Endodermal cell (in vitro differentiated cells): ENCODE measurements at regions not wholly inside any gene's neighbourhood (a gene's known extent, or its start where the extent isn't known, plus 50 kb on each side); places are given as distances from the start of the nearest gene placed in this dataset.

Experiments used
- DNase-seq: peaks from one replicate; pipeline ENCODE4 v3.0.0-alpha.2; 2017
- H3K27ac ChIP-seq: 2 replicates; pipeline ENCODE4 v1.5.1; 2013; ENCODE audit warnings: mild to moderate bottlenecking, low read depth, low read length, moderate library complexity
- H3K27me3 ChIP-seq: 2 replicates; pipeline ENCODE4 v1.6.1; 2013; ENCODE audit warnings: mild to moderate bottlenecking, low read length, moderate library complexity; ENCODE audit not compliant: insufficient read depth, control insufficient read depth, poor library complexity, severe bottlenecking
- H3K36me3 ChIP-seq: 2 replicates; pipeline ENCODE4 v1.7.0; 2013; ENCODE audit warnings: mild to moderate bottlenecking, low read length, moderate library complexity; ENCODE audit not compliant: control insufficient read depth, insufficient read depth
- H3K4me1 ChIP-seq: one replicate; pipeline ENCODE4 v1.7.0; 2013; ENCODE audit warnings: low read length; ENCODE audit not compliant: control insufficient read depth, insufficient read depth
- H3K4me3 ChIP-seq: 2 replicates; pipeline ENCODE4 v1.5.1; 2013; ENCODE audit warnings: mild to moderate bottlenecking, low read length, moderate library complexity
- H3K9ac ChIP-seq: 2 replicates; pipeline ENCODE4 v1.6.1; 2013; ENCODE audit warnings: mild to moderate bottlenecking, low read length, moderate library complexity; ENCODE audit not compliant: poor library complexity, severe bottlenecking; ENCODE audit errors: extremely low read depth
- H3K9me3 ChIP-seq: 2 replicates; pipeline ENCODE4 v1.6.1; 2013; ENCODE audit warnings: mild to moderate bottlenecking, low read length, moderate library complexity; ENCODE audit not compliant: control insufficient read depth
- H3K27ac Mint-ChIP-seq: 2 replicates; pipeline ENCODE4 v1.8.0; 2020; ENCODE audit warnings: mixed read lengths
- H3K27me3 Mint-ChIP-seq: 2 replicates; pipeline ENCODE4 v1.8.0; 2021; ENCODE audit warnings: mild to moderate bottlenecking, mixed read lengths; ENCODE audit not compliant: insufficient read depth
- H3K36me3 Mint-ChIP-seq: 2 replicates; pipeline ENCODE4 v1.8.0; 2020; ENCODE audit warnings: low read depth, mixed read lengths
- H3K4me1 Mint-ChIP-seq: 2 replicates; pipeline ENCODE4 v1.8.0; 2020; ENCODE audit warnings: mixed read lengths
- H3K4me3 Mint-ChIP-seq: 2 replicates; pipeline ENCODE4 v1.8.0; 2020; ENCODE audit warnings: mild to moderate bottlenecking, moderate library complexity, mixed read lengths
- H3K9me3 Mint-ChIP-seq: 2 replicates; pipeline ENCODE4 v1.8.0; 2020; ENCODE audit warnings: mild to moderate bottlenecking, mixed read lengths
- CTCF ChIP-seq: fragments of 200-600 bp; sonication (generic); conservative IDR thresholded peaks from 2 replicates; pipeline ENCODE4 v1.5.0; 2021; ENCODE audit warnings: antibody characterized with exemption, mild to moderate bottlenecking
- WGBS, 2 experiments: methylation state at CpG; one replicate each; pipeline versions ENCODE4 v1.1.5 to v1.1.7; 2013; ENCODE audit warnings: missing lambda C conversion rate in 2 of 2, mixed read lengths in 1 of 2; ENCODE audit not compliant: insufficient coverage in 1 of 2, insufficient read length in 1 of 2; 5-methylcytosine and 5-hydroxymethylcytosine counted together

GRCh38 chr11:134705858-134706257 lies 293.8 kb upstream of the B3GAT1 start:
- H3K36me3 ChIP-seq, result no peaks in the 10 kb centered on the region
- Mint-ChIP-seq H3K27me3 (peaks cover 15% of the 10 kb centered on the region), H3K4me3 (no peak overlapping the region), H3K9me3 (no peaks in the 10 kb centered on the region), H3K36me3 (no peaks in the 10 kb centered on the region), H3K4me1 (peaks cover 2% of the 10 kb centered on the region), H3K27ac (no peak overlapping the region)
- WGBS, 2 experiments, result 57 to 58% methylated on average over 1 to 2 of the region's 3 CpGs
- H3K9me3 ChIP-seq, result no peaks in the 10 kb centered on the region
- no peak overlapping the region for H3K27ac ChIP-seq
- no peak for DNase-seq
- no peak overlapping the region for H3K9ac ChIP-seq
- no peak overlapping the region for H3K4me3 ChIP-seq
- no peaks in the 10 kb centered on the region for H3K27me3 ChIP-seq
- H3K4me1 ChIP-seq, result peaks cover under 1% of the 10 kb centered on the region
- no peak for TF ChIP-seq CTCF

- Mint-ChIP-seq H3K27me3 (peaks cover 16% of the 10 kb centered on the region), H3K4me1 (no peaks in the 10 kb centered on the region), H3K9me3 (no peaks in the 10 kb centered on the region), H3K36me3 (no peaks in the 10 kb centered on the region), H3K4me3 (no peak overlapping the region), H3K27ac (no peak overlapping the region)
- no peak for TF ChIP-seq CTCF
- Histone ChIP-seq H3K27ac (no peak overlapping the region), H3K36me3 (no peaks in the 10 kb centered on the region), H3K27me3 (no peaks in the 10 kb centered on the region), H3K4me3 (no peak overlapping the region), H3K9ac (no peak overlapping the region), H3K9me3 (no peaks in the 10 kb centered on the region), H3K4me1 (no peaks in the 10 kb centered on the region)
- DNase-seq, result no peak
- WGBS, 2 experiments, result 93 to 96% methylated on average over 4 of the region's 5 CpGs
Measured at GRCh38 chr11:134702827-134703226, 290.8 kb upstream of the B3GAT1 start.

- no peak overlapping the region for H3K9ac ChIP-seq
- DNase-seq, result no peak
- Mint-ChIP-seq H3K4me3 (no peak overlapping the region), H3K9me3 (no peaks in the 10 kb centered on the region), H3K27ac (no peak overlapping the region), H3K4me1 (no peaks in the 10 kb centered on the region), H3K27me3 (peaks cover 16% of the 10 kb centered on the region), H3K36me3 (no peaks in the 10 kb centered on the region)
- peaks cover 1% of the 10 kb centered on the region for H3K27me3 ChIP-seq
- H3K36me3 ChIP-seq, result no peaks in the 10 kb centered on the region
- TF ChIP-seq CTCF, result no peak
- 82 to 86% methylated on average over 14 to 21 of the region's 21 CpGs for WGBS, 2 experiments
- H3K9me3 ChIP-seq, result no peaks in the 10 kb centered on the region
- H3K27ac ChIP-seq, result no peak overlapping the region
- no peaks in the 10 kb centered on the region for H3K4me1 ChIP-seq
- no peak overlapping the region for H3K4me3 ChIP-seq
Measured at GRCh38 chr11:134701564-134702165, 289.6 kb upstream of the B3GAT1 start.
